Kidney tubule cell (primary cell): ENCODE measurements at regions not wholly inside any gene's neighbourhood (a gene's known extent, or its start where the extent isn't known, plus 50 kb on each side); places are given as distances from the start of the nearest gene placed in this dataset.

Experiments used
- DNase-seq: peaks from one replicate; pipeline ENCODE4 v3.0.0-alpha.2; 2018; ENCODE audit warnings: low spot score

DNA sequence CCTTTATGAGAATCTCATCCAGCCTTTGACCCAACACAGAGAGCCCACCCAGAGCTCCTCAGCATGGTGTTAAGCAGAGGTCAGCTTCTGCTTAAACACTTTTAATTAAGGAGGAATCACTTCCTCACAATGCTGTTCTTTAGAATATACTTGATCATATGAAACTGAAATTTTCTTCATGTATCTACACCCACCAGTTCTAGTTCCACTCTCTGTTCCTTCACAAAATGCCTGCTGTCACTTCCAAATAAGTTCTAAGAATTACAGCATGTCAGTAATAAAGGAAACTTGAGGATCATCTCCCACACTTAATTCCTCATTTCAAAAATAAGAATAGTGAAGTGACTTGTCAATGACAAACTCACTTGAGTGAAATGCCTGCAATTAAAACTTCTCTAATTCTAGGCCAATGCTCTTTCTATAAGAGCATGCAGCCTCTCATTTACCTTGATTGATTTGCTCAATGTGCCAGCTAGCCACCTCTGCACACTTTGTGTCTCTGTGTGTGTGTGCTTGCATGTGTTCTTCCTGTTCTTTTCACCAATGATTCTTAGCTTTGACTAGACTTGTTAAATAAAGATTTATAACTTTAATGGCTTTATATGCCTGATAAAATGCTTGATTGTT lies 356.3 kb downstream of the PLPP3 start:
- DNase-seq = no peak

DNA sequence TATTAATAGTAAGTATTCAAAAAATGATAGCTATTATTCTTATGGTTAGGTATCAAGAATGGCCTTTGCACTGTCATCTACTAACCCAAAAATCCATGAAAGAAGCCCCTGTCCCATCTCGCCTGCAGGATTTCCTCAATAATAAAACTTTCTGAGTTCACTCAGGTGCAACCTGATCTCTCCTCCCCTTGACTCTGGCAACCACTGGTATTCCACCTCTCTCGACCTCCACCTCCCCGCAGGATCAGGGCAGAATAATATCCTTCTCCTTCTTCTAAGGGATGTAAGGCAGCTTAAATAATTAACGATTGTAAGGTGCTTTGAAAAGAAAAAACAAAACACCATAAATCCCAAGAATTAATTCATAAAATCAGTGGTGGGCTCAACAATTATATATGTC lies 359.3 kb downstream of the PLPP3 start:
- no peak for DNase-seq

DNA sequence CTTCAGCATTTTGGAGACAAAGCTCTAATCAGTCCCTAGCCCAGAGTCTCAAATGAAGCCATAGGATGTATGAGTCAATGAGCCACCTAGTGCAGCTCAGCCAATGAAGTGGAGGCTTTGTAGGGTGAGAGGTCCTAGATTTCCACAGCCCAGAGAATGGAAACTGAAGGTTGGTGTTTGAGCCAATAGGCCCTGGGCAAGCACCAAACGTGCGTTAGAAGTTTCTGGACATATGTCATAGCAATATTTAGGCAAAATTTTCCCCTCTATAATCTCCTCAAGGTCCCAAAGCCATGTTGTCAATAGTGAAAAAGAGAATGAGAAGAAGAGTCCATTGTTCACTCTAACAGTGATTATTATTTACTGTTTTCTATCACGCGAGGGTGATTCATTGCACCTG lies 361.3 kb downstream of the PLPP3 start:
- no peak for DNase-seq

DNA sequence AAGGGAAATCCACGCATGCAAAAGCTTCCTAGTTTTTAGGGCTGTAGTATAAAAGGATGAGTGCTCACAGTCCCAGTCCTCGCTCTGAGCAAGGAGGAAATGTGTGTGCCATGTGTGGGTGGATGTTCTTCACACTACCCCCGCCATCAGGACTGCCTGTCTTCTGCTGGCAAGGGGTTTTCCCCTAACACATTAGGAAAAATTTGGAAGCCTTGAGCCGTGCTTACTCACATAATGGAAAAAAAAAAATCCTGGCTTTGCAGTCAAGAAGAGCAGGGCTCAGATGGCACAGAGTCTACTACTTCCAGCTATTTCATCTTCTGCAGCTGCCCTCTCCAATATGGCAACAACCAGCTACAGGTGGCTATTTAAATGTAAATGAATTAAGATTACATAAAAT lies 363.1 kb downstream of the PLPP3 start:
- peak; percentile 43 for DNase-seq

DNA sequence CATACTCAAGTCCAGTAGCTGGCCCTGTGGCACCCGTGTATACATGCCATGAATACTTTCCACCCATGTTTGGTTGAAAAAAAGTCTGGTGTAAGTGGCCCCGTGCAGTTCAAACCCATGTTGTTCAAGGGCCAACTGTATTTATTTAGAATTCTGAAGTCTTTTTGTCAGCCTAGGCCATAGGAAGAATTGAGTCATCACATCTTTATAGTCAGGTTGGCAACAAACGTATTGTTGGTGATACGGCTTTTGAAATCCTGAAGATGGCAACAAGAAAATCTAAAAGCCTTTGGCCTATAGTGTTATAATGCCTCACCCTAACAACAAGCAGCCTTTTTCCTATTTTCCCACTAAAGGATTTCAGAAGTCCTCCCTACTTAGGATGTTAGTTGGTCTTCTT lies 363.6 kb downstream of the PLPP3 start:
- no peak for DNase-seq

DNA sequence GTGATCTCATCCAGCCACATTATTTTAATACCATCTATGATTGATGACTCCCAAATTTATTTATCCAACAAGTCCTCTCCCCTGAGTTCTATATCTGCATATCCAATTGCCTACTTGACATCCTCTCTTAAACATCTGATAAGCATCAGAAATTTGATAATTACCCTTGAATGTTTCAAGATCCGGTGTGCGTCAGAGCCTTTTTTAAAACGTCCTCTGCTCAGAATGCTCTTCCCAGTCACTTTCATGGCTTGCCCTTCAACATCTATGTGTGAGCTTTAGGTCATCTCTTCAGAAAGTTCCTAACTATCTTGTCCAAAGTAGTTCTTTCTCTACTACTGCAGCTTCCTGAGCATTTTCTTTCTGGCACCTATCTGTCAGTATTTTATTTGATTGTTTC lies 364.3 kb downstream of the PLPP3 start:
- DNase-seq = no peak

DNA sequence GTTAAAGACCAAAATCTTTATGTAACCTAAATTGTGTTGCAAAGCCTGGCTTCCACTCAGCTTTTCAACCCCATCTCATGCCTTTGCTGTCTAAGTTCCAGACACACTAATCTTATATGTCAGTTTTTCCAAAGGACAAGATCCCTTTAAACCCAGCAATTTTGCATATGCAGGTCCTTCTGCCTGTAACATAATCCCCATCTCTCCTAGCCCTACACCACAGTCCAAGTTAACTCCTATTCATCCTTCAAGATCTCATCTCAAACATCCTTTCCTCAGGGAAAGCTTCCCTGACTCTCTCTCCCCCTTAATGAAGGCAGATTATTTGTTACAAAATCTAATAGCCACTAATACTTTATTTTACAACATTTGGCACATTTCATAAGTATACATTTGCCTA lies 366.3 kb downstream of the PLPP3 start:
- no peak for DNase-seq

DNA sequence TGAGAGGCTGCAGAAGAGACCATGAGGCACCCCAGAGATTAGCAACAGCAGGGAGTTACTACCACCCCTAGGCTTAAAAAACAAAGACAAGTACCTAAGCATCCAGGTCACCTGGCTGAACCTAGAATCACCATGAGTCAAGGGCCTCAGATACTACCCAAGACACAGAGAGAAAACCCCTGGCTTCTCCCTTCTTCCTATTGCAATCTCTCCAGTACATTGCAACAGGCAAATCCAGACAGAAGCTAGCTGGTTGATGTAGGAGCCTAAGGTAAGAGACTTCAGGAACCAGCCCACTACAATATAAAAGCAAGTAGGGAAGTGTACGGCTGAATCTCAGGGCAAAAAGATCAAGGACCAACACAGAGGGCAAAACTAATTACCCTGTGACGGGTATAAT lies 367.2 kb downstream of the PLPP3 start:
- DNase-seq = no peak

DNA sequence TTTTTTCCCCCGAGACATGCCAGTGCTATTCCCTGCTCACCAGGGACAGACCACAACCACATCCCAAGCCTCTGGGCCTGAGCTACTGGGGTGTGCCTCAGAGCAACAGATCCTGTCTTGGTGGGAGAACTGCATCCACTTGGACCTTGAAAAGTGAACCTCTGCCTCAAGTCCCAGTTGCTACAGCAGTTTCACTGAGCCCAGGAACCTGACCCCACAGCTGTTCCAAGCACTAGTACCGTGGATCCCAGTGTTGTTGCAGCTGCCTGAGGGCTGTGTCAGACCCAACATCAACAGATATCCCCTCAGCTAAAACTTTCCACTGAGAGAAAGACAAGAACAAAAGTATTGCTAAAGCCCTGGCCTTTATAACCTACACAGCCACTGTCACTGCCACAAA lies 373.0 kb downstream of the PLPP3 start:
- DNase-seq = no peak

DNA sequence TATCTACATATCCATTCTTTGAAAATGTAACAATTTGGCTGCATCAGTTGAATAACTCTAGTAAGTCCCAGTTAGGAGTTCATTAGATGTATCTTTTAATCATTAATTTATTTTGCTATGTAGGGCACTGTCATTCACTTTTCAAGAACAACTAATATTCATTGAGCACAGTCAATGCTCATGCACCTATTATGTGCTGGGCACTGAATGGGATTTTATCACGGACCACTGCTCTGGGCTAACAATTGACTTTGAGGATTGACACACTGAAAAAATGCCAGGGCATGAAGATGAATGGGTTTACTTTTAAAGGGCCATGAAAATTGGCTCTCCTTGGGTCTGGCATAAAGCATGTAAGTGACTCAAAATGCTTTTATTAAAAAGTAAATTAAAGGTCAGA lies 375.2 kb downstream of the PLPP3 start:
- peak; percentile 69 for DNase-seq

DNA sequence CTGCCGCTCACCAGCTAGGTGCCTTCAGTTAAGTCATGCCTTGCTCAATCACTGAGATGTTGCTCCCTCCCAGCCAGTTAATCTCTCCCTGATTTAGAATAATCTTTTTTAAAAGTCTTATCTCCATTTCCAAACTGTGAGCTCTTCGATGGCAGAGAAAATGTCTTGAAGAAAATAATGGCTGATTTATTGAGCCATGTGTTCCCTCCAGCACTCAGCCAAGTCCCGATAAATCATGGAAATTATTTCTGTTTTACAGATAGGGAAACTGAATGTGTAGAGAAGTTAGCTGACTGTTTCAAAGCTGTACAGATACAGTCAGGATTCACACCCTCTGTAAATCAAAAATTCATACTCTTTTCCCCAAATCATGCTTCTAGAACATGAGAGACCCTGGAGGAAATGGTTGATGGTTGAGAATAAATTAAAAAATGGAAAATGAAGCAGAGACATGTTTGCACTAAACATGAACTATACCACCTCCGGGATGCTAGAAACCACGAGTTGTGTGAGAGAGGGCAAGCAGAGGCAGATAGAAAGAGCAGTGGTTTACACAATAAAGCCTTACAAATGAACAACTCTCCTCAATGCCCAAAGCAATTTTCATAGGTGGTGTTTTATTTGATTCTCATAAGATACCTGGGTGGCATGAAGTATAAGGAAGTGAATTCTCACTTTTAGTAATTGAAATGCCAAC lies 376.4 kb downstream of the PLPP3 start:
- no peak for DNase-seq

DNA sequence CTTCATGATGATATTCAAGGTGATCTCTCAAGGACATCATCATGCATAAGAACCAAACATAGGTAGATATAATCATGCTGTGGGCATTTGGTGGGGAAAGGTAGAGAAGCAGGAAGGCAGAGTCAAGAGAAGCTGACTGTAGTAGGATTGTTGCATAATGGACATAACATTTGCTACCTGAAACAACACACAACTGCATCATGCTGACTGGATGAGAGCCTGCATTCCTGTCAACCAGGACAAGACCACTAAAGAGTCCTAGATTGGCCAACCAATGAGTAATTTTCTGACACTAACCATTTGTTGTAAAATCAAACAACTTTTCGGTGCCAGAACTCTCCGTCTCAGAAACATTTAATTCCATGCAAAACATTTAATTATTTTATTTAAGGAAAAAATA lies 377.2 kb downstream of the PLPP3 start:
- peak; percentile 20 for DNase-seq

DNA sequence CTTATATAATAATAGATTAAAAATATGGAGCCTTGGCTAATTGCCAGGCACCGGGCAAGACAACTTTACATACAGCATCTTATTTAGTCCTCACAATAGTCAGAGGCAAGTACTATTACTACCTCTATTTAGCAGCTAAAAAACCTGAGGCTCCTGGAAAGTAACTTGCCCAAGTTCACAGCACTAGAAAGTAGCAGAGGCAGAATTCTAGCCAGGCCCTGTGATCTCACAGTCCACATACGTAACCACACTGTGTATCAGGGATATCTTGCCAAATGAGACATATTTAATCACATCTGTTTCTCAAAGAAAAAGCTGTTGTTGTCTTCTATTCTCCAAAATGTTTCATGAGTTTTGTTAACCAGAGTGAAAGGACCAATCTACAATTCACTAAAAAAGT lies 378.5 kb downstream of the PLPP3 start:
- no peak for DNase-seq

DNA sequence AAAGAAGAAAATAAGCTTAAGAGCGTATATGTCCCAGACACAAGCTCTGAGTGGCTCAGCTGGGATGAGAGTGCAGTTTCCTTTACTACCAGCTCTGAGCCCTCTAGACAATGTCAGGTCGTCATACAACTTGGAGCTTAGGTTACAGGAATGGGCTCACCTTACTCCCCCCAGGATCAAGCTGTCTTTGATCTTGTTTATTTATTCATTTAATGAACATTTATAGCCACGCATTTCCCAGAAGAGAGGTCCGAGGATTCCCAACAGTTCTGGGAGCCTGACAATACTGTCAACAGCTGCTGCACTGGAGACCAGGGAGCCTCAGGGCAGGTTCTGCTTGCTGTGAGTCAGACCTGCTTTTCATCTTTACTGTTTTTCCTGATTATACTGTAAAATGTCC lies 378.9 kb downstream of the PLPP3 start:
- no peak for DNase-seq

DNA sequence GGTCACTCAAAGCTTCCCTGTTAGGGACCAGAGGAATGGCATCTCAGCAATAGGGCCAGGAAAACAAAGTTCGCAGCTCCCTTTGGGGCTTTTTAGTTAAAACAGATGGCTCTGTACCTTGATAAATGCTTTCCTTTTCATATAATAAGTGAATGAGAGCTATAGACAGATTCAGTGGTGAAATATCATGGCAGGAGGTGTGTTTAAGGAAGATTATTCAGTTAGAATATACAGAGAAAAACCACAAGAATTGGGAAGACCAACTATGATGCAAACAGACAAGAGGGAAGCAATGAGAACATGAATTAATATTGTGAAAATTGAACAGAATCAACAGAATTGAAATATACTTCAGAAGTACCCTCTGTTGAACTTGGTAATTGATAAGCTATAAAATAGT lies 379.4 kb downstream of the PLPP3 start:
- no peak for DNase-seq

DNA sequence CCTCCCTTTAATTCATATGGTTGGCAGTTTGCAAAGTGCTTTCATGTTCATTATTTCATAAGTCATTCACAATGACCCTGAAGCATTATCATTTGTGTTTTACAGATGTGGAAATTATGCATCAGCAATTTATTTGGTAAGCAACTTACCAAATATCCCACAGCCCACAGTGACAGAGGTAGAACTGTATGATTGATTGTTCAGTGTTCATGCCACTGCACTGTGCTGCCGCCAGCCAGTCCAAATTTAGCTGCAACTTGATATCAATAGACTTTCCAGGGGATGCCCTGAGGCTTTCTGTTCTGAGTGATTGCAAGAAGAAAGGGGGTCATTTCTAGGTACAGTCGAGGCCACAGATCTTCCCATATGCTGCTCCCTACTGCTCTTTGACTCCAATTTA lies 380.3 kb downstream of the PLPP3 start:
- no peak for DNase-seq

DNA sequence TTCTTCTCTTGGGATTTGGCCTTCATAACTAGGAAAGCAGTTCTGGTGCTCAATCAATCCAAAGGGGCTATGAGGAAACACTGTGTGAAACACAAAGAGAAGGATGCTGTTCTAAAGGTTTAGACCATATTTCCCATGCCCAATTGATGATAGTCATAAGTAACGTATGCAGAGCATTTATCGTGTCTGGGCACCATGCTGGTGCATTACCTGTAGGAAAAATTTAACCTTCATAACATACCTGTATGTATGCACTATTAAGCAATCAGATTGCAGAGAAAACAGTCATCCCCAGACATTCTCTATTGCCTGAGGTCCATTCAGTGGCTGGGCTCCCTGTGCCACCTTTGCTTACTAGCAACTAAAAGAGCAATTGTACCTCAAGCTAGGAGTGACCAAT lies 381.4 kb downstream of the PLPP3 start:
- no peak for DNase-seq

DNA sequence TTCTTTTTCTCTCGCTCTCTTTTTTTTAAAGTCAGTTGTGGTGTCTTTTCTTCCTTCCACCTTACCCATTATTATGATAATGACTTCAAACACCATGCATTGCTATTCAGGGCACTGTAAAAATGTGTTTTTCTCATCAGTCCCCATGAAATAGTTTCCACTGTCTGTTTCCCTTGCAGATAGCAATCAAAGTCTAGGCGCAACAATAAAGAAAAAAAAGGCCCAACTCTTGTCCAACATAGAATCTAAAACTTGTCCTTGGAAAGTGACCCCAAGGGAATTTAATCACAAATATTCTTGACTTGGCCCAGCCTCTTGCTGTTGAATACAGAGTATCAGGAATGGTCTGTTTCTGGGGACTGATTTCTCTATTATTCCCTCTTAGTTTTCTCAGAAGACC lies 382.5 kb downstream of the PLPP3 start:
- DNase-seq = no peak

DNA sequence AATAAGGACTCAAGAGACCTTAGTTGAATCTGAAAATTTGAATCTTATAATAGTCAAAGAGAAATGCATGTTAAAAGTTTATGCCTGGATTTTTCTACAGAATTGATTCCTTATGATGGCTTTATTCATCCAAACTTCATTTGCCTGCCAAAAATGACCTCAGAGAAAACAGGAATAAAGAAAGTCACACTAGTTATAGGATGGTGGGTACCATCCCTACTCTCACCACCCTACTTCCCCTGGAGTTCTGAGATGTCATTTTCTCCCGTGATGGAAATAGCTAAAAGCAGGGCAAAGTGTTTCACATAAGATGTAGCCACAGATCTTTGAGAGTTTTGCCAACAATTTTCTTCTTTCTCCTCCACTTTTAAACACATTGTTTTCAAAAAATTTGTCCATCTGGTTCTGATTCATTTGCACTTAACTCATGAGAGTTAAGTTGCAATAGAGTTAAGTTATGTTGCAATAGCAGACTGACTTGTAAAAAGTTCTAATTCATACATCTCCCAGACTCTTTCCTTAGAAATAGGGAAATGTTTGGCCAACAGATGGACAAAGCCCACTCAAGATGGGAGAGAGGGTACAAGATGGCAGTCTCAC lies 384.6 kb downstream of the PLPP3 start:
- DNase-seq = no peak

DNA sequence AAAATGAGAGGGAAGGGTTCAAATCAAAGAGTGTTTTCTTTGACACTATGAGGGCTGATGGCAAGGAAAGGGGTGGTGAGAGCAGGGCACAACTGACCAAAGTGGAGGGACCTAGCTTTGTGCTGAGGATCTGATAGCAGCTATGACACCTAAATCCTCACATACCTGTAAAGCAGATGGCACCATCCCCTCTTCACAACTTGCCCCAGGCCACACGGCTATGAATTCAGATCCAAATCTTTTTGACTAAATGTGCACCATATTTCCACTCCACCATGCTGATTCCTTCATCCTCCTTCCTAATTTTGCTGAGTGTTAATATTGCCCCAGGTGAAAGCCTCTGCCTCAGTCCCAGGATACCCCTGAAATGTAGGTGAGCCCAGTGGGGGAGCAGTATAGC lies 385.7 kb downstream of the PLPP3 start:
- DNase-seq = no peak

DNA sequence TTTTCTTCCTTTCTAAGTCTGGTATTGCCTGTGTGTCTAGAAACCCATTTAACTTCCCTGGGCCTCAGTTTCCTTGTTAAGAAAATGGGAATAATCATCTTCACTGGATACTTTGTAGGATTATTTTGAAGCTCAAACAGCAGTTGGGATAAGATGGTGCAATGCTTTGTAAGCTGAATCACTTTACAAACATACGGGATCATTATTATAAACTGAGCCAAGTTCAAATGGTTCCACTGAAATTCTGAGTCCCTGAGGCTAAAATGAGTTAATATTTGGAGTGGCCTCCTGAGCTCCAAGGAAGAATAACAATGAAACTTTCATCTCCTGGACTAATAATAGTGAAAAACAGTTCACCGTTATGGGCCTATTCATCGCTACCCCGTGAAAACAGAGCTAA lies 388.0 kb downstream of the PLPP3 start:
- no peak for DNase-seq

DNA sequence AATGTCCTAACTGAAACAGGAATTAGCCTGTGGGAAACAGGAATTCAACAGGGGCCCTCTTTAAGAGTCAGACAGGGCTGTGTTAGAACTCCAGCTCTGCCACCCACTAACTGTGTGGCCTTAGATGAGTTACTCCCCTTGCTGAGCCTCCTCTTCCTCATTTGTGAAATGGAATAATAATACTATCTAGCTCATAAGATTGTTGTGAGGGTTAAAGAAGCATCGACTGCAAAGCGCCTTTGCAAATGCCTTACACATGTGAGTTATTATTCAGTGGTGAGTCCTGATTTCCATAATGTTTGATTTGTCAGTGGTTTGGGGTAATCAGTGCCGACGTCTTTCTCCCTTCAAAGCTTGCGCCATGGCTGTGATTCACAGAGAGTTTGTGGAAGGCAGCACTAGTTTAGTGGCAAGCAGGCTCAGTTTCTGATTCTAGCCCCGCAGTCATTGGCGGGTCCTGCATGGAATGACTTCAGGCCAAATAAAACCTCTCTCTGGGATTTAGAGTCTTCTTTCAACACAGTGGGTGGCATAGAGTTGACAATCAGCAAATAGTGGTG lies 388.5 kb downstream of the PLPP3 start:
- no peak for DNase-seq

DNA sequence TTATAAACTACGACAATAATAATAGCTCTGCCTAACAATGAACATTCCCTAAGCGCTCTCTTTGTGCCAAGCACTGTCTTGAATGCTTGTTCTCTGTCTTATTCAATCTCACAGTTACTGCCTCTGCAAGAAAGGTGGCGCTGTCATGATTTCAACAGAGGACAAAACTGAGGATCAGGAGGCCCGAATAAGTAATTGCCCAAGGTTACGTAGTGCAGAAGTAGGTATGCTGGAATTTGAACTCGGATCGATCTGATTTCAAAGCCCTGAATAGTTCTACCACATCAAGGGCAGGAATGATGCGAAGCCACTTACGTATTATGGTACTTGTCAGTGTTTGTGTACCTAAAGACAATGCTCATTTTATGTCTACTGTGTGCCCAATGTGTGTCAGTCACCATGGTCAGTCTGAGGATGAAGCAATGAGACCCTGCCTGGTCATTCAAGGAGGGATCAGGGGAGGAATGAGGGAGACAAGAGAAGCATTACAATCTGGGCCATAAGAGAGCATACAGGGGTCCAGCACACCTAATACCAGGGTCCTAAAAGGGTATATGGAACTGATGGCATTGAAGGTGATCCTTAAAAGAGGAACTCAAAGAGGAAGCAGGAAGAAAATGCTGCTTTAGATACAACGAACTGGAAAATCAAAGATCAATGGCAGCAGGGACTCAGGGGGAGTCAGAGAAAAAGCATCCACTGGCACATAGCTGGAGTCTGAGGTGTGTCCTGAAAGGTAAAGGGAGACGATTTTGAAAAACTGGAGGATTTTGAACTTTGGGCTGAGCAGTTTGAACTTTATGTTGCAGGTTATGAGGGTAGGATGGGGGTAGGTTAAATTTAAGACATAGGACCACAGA lies 389.2 kb downstream of the PLPP3 start:
- no peak for DNase-seq
